Stomach (tissue), 4 donors: ENCODE measurements at regions not wholly inside any gene's neighbourhood (a gene's known extent, or its start where the extent isn't known, plus 50 kb on each side); places are given as distances from the start of the nearest gene placed in this dataset.

Experiments used
- CTCF ChIP-seq, 7 experiments: fragments of 450-650 bp in 4 of 7; fragments of 200-600 bp in 3 of 7; sonication (generic) in 3 of 7; IDR thresholded peaks; one replicate each; pipeline ENCODE4 v1.5.1; 2016 to 2019; ENCODE audit warnings: antibody characterized with exemption in 7 of 7, control low read depth in 2 of 7, mild to moderate bottlenecking in 1 of 7
- POLR2AphosphoS5 ChIP-seq, 3 donors: sonication (generic); formaldehyde crosslinking; IDR thresholded peaks; one replicate each; pipeline ENCODE4 v1.6.1; 2016; ENCODE audit warnings: antibody characterized with exemption in 3 of 3

GRCh38 chr18:41576643-41577042, 378.4 kb upstream of the PIK3C3 start:
- TF ChIP-seq POLR2AphosphoS5 (IDR thresholded peaks at IDR 0.05): no peak
- no peak for TF ChIP-seq CTCF (IDR thresholded peaks at IDR 0.05)
